ENCODE measurements at regions not wholly inside any gene's neighbourhood (a gene's known extent, or its start where the extent isn't known, plus 50 kb on each side); places are given as distances from the start of the nearest gene placed in this dataset.

DNA sequence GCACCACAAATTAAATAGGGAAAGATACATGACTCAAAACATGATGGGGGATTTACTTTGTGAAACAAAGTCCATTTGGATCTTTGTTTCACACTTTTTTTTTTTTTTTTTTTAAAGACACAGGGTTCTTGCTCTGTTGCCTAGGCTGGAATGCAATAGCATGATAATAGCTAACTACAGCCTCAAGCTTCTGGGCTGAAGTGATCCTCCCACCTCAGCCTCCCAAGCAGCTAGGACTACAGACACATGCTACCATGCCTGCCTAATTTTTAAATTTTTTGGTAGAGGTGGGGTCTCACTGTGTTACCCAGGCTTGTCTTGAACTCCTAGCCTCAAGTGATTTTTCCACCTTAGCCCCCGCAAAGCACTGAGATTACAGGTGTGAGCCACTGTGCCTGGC, 172.6 kb upstream of the KLF14 start:
- no peak for DNase-seq (ENCODE audit: low spot score in 2 of 2)
- Mint-ChIP-seq H3K9me3 (no peaks in the 10 kb centered on the region), H3K27ac (peak overlapping the region; percentile 92), H3K4me3 (no peak overlapping the region), H3K4me1 (peaks cover 86% of the 10 kb centered on the region), H3K36me3 (no peaks in the 10 kb centered on the region)
- ATAC-seq: no peak

DNA sequence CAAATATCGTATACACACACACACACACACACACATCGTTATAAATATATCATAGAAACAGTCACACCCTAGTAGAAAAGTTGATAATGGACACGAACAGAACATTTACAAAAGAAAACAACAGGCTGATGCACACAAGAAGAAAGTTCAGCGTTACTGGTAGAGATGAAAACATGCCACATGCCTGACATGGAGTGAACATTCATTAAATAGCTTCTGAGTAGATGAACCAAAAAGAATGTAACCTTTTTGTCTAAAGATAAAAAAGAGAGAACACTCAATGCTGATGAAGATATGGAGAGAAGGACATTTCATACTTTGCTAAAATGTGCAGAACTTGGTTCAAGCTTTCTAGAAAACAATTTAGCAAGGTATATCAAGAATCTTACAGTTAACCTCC, 173.4 kb upstream of the KLF14 start:
- Mint-ChIP-seq H3K4me1 (peaks cover 86% of the 10 kb centered on the region), H3K4me3 (peak overlapping the region; percentile 62), H3K27ac (peak overlapping the region; percentile 92), H3K36me3 (no peaks in the 10 kb centered on the region), H3K9me3 (no peaks in the 10 kb centered on the region)
- no peak for DNase-seq (ENCODE audit: low spot score in 2 of 2)
- no peak for ATAC-seq

DNA sequence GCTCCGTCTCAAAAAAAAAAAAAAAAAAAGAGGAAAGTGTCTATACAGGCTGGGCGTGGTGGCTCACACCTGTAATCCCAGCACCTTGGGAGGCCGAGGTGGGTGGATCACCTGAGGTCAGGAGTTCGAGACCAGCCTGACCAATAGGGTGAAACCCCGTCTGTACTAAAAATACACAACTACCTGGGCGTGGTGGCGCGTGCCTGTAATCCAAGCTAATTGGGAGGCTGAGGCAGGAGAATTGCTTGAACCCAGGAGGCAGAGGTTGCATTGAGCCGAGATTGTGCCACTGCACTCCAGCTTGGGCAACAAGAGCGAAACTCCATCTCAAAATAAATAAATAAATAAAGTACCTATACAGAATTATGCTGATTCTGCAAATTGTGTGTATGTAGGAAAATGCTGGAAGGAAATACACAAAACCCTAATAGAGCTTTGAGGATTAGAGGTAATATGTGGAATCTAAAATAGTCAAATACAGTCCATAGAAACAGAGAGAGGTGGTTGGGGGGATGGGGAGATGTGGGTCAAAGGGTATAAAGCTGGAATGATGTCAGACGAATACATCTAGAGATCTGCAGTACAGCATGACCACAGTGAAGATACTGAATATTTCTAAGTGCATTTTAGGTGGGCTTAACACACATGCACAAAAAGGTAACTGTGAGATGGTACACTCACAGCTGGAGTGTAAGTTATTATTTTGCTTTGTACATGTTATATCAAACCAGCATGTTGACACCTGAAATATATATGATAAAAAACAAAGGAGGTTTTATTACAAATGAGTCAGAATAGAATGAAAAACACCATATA, 174.5 kb upstream of the KLF14 start:
- Mint-ChIP-seq H3K36me3 (no peaks in the 10 kb centered on the region), H3K9me3 (no peaks in the 10 kb centered on the region), H3K4me1 (peaks cover 86% of the 10 kb centered on the region), H3K27ac (peak overlapping the region; percentile 92), H3K4me3 (peak overlapping the region; percentile 62)
- ATAC-seq (no peak), DNase-seq (ENCODE audit: low spot score in 2 of 2) (no peak)

DNA sequence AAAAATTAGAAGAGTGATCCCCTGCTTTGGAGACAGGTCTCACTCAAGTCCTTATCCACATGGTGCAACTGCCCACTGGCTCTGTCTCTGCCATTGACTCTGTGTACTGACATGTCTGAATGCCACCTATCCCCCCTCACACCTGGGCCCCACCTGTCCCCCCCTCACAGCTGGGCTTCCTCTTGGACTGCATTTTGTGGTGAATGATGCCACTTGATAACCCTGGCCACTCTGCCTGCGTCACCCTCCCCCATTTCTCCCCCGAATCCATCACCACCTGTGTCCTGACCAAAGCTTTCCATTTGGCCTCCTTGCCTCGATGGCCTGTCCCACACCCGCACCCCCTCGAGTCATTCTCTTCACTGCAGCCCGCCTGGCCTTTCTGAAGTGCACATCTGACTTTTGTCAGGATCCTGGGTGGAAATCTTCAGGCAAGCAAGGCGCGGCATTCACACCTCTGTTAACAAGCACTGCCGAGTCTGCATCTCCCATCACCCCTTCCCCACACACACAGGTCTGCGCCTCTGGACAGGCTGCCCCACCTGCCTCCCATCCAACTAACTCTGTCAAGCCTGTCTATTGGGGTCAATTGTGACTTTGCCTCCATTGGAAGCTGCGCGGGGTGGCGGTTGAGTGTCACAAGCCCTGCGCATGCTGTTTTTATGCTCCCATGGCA, 175.3 kb upstream of the KLF14 start:
- H3K27ac Mint-ChIP-seq: peak overlapping the region; percentile 92
- no peaks in the 10 kb centered on the region for H3K36me3 Mint-ChIP-seq
- peak overlapping the region; percentile 62 for H3K4me3 Mint-ChIP-seq
- peaks cover 86% of the 10 kb centered on the region for H3K4me1 Mint-ChIP-seq
- DNase-seq (ENCODE audit: low spot score in 2 of 2): no peak
- no peaks in the 10 kb centered on the region for H3K9me3 Mint-ChIP-seq
- ATAC-seq: no peak

DNA sequence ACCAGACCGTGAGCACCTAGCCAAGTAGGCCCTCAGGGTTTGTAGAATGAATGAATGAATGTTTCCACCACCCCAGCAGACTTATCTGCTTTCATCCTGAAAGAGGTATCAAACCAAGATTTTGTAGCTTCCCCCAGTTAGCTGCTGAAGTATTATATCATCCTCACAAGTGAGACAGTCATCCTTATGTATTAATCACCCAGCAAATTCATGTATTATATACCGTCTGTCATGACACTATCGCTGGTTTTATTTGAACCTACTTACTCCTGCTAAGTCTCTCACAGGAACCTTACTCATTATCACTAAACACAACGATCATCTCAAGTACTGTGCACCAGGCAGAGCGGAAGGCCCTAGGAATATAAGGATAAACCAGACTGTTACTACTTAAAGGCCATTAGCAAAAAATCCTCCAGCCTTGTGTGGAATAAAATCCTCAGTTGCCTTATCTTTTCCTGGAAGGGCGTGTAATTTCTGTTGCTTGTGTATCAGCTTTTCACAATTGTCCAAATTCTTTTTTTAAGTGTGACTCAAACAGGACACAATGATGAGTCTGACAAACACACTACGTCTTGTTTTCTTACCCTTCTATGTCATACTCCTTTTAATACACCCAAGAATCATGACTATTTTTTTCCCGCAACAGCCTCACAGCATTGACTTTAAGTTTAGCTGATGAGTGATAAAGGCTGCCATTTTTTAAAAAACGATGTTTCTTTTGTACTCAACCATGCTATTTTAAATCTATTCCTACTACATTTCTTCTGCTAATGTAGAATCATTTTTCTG, 176.1 kb upstream of the KLF14 start:
- Mint-ChIP-seq H3K4me3 (peak overlapping the region; percentile 62), H3K27ac (peak overlapping the region; percentile 92), H3K36me3 (no peaks in the 10 kb centered on the region), H3K4me1 (peaks cover 89% of the 10 kb centered on the region), H3K9me3 (no peaks in the 10 kb centered on the region)
- DNase-seq (ENCODE audit: low spot score in 2 of 2): no peak
- ATAC-seq: peak; percentile 42

DNA sequence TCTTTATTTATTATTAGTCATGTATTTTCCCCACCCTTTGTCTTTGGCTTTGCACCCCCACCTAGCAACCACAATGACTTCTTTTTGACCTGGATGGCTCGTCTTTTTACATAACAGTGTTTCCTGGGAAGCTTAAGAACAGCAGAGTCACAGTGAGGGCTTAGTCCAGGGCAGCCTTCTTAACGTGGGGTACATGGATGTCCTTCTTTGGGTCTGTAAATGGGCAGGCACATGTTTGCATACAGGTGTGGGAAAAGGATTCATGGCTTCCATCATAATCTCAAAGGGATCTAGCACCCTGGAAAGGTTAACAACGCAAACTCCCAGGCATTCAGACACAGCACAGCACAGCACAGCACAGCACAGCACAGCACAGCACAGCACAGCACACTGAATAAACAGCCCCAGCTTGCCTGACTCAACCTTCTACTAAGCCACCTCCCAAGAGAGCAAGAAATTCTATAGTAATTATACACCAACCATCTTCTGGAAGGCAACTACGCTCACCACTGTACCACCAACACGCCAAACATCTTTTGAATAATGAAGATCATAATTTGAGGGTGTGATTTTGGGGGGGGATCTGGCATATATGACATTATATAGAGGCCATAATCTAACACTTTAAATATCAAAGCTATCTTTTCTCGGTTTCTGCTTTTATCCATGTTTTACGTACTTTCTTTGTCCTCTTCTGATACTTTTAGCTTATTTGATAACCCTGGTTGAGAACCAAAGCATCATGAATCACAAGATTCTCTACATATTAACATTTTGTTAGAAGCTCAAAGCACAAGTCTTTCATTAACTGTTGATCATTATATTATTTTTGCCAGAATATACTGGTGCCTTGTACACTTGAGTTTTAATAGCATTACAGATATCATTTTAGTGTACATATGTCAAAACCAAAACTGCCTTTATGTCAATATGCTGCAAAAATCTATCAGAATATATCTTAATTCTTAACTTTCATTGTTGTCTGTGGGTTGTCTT, 177.2 kb upstream of the KLF14 start:
- DNase-seq (ENCODE audit: low spot score in 2 of 2) (no peak), ATAC-seq (no peak)
- no peaks in the 10 kb centered on the region for H3K9me3 Mint-ChIP-seq

DNA sequence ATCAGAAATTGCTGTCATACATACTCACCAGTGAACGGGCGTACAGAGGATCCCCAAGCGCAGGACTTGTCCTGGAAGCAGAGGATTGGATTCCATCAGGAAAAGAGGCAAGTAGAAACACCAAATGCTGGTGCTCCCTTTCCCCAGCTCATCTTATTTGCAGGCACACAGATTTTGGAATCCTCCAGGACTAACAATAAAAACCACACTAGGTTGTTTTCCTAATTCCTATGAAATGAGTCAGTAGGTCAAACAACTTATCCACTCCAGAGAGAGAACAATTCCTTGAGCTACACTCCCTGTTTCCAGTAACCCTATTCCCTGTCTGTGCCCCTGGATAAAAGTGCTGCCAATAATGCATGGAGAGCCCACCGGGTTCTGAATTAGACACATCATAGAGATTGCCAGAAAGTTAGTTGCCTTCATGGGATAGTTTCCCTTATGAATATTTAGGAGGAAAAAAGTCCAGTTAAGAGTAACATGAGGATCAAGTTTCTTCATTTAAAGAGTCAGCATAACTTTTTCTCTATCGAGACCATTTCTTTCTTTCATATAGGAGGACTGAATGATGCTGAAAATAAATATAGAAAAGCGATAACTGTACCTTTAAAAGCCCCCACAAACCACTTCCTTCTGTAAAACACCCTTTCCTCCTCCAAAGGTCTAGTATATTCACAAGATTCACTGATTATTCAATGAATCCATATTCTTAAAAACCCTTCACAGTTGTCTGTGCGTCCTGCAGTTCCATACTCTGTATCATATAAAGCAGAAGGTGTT, 178.3 kb upstream of the KLF14 start:
- Mint-ChIP-seq H3K27ac (peak overlapping the region; percentile 92), H3K4me3 (peak overlapping the region; percentile 62), H3K9me3 (no peaks in the 10 kb centered on the region), H3K36me3 (no peaks in the 10 kb centered on the region), H3K4me1 (peaks cover 92% of the 10 kb centered on the region)
- ATAC-seq (no peak), DNase-seq (ENCODE audit: low spot score in 2 of 2) (no peak)

More for the DNA sequence above, 177.2 kb upstream of the KLF14 start:
- Mint-ChIP-seq H3K4me3 (peak overlapping the region; percentile 62), H3K27ac (peak overlapping the region; percentile 92), H3K4me1 (peaks cover 89% of the 10 kb centered on the region), H3K36me3 (no peaks in the 10 kb centered on the region)

DNA sequence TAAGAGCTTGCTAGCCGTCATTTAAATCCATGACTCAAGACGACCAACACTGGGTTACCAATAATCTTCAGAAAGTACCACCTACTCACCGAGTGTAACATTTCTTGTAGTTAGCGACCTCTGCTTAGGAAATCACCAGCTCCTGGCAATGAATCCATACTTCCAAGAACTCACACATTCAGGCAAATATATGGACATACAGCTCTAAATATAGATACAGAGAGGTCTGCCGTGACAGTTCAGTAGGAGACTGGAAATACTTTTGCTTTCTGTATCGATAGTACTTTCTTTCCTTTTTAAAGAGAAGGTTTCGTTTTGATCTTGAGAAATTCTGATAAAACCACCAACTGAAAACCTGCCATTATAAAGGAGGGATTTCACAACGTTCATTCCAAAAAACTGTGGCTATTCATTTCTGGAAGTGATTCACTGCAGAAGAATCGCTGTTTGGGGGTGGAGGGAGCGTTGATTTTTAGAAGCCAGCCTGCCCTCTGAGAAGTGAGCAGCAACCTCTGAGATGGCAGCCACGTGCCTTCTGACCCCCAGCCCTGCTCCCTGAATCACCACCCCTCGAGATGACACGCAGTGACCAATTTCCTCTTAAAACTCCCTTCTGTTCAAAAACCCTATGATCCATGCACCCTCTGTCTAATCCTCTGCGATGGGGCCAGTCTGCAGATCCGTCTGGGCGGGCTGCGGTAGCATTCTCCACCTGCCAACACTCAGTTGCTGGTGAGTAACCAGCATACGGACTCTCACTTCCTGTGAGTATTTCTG, 179.0 kb upstream of the KLF14 start:
- Mint-ChIP-seq H3K9me3 (no peaks in the 10 kb centered on the region), H3K4me3 (peak overlapping the region; percentile 62), H3K36me3 (no peaks in the 10 kb centered on the region), H3K27ac (peak overlapping the region; percentile 92), H3K4me1 (peaks cover 95% of the 10 kb centered on the region)
- ATAC-seq: peak; percentile 82
- DNase-seq (ENCODE audit: low spot score in 2 of 2): peak; percentile 55 to 90

DNA sequence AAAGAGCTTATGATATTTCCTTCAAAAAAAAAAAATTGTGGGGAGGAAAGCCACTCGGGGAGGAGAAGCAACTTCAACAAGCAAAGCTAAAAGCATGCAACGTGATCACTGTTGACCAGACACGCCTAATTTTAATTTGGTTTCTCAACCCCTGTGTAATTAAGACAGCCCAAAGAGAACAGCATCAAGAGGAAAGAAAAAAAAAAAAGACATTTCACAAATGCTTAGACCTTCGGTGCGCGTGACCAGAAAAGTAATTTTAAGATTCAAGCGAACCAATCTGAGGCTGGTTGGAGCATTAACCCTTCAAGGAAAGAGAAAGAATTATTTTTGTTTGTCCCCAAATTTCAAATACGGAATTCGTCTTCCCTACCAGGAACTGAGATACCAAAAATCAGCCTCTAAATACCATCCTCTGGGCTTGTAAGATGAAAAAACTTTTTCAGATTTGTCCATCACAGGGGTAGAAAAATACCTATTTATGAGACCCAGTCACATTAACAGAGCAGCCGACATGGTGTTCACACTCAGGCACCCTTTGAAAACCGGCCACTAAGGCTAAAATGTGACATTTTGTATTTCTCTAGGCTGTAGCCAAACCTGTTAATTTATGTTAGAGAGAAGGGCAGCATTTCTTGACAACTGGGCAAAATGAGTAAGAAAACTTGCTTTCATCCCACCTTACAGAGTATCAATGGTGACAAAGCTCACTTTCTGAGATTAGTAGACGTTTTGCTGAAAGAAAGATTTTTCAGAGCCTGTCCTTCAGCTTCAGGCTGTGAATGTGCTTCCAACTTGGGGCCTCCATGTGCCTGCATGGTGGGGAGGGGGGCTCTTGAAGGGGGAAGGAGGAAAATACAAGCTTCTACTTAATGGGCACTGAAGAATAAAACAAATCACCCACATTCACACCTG, 179.9 kb upstream of the KLF14 start:
- peak overlapping the region; percentile 62 for H3K4me3 Mint-ChIP-seq
- ATAC-seq: no peak
- H3K4me1 Mint-ChIP-seq: peaks cover 99% of the 10 kb centered on the region
- H3K36me3 Mint-ChIP-seq: no peaks in the 10 kb centered on the region
- peak overlapping the region; percentile 92 for H3K27ac Mint-ChIP-seq
- H3K9me3 Mint-ChIP-seq: no peaks in the 10 kb centered on the region
- DNase-seq (ENCODE audit: low spot score in 2 of 2): no peak

DNA sequence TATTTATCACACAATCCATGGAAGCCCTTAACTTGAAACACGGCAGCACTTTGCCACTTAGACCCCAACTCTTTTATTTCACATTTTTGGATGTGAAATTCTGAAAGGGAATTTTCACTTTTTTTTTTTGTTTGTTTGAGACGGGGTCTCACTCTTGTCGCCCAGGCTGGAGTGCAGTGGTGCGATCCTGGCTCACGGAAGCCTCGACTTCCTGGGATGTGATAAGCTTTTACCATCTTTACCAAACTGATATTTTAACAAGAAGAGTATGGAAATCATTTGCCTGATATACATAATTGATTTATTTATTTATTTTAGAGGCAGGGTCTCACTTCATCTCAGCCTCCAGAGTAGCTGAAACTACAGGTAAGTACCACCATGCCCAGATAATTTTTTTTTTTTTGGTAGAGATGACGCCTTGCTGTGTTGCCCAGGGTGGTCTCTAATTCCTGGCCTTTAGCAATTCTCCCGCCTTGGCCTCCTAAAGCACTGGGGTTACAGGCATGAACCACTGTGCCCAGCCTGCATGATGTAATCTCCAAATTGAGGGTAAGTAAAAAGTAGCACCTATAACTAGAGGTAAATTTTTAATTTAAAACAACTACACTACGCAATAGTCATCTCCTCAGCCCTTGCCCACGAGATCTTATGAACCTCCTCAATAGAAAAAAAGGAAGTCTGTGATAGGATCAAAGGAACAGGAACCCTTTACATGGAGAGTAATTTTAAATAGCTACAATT, 180.7 kb upstream of the KLF14 start:
- H3K27ac Mint-ChIP-seq: peak overlapping the region; percentile 92
- DNase-seq (ENCODE audit: low spot score in 2 of 2) (no peak), ATAC-seq (no peak)
- peak overlapping the region; percentile 62 for H3K4me3 Mint-ChIP-seq
- H3K9me3 Mint-ChIP-seq: no peaks in the 10 kb centered on the region
- H3K4me1 Mint-ChIP-seq: peaks cover 98% of the 10 kb centered on the region
- H3K36me3 Mint-ChIP-seq: no peaks in the 10 kb centered on the region

DNA sequence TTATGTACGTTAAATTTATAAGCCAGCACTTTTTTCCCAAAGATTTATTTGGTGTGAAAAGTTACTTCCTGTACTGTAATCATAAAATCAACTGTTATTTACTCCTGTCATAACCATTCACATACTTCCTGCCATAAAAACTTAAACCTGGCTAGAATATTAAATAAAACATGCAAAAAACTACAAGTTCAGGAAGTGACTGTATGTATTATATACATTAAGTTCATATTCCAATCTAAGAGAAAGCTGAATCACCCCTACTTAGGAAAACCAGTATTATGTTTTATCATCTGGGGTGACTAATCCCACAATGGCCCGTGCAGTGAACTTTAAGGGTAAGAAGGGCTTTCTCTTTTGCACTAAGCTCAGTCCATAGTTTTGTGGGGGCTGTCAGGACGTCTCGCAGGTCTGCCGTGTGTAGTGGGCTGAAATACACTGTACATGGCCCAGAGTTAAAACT, 183.7 kb upstream of the KLF14 start:
- Mint-ChIP-seq H3K36me3 (no peaks in the 10 kb centered on the region), H3K4me1 (peaks cover 85% of the 10 kb centered on the region), H3K9me3 (no peaks in the 10 kb centered on the region), H3K27ac (peak overlapping the region; percentile 92), H3K4me3 (peak overlapping the region; percentile 62)
- ATAC-seq (no peak), DNase-seq (ENCODE audit: low spot score in 2 of 2) (no peak)
